GM23248 (cell line): ENCODE measurements at regions not wholly inside any gene's neighbourhood (a gene's known extent, or its start where the extent isn't known, plus 50 kb on each side); places are given as distances from the start of the nearest gene placed in this dataset.

Experiments used
- DNase-seq: peaks from one replicate; pipeline ENCODE4 v3.0.0-alpha.2; 2015
- H2AFZ ChIP-seq: fragments of 200-600 bp; sonication (generic); 2 replicates; pipeline ENCODE4 v1.6.1; 2016; ENCODE audit warnings: antibody characterized with exemption
- H3F3A ChIP-seq: fragments of 200-600 bp; sonication (generic); 2 replicates; pipeline ENCODE4 v1.6.1; 2016; ENCODE audit warnings: mild to moderate bottlenecking, antibody characterized with exemption, mixed run types; ENCODE audit not compliant: insufficient read depth
- H3K27ac ChIP-seq: fragments of 200-600 bp; sonication (generic); 2 replicates; pipeline ENCODE4 v1.5.1; 2016; ENCODE audit warnings: mild to moderate bottlenecking
- H3K27me3 ChIP-seq: fragments of 200-600 bp; sonication (generic); replicated peaks from 2 replicates; pipeline ENCODE4 v1.6.1; 2016; ENCODE audit warnings: mild to moderate bottlenecking; ENCODE audit not compliant: insufficient read depth
- H3K36me3 ChIP-seq: fragments of 200-600 bp; sonication (generic); 2 replicates; pipeline ENCODE4 v1.6.1; 2016; ENCODE audit warnings: low read depth, mild to moderate bottlenecking
- H3K4me1 ChIP-seq: fragments of 200-600 bp; sonication (generic); 2 replicates; pipeline ENCODE4 v1.6.1; 2016; ENCODE audit warnings: mild to moderate bottlenecking; ENCODE audit not compliant: insufficient read depth
- H3K4me2 ChIP-seq: fragments of 200-600 bp; sonication (generic); one replicate; pipeline ENCODE4 v1.6.1; 2016; ENCODE audit warnings: mild to moderate bottlenecking; ENCODE audit not compliant: unreplicated experiment
- H3K4me3 ChIP-seq: fragments of 200-600 bp; sonication (generic); 2 replicates; pipeline ENCODE4 v1.5.1; 2016; ENCODE audit warnings: mild to moderate bottlenecking
- H3K79me2 ChIP-seq: fragments of 200-600 bp; sonication (generic); 2 replicates; pipeline ENCODE4 v1.6.1; 2016; ENCODE audit warnings: mild to moderate bottlenecking; ENCODE audit not compliant: insufficient read depth
- H3K9ac ChIP-seq: fragments of 200-600 bp; sonication (generic); 2 replicates; pipeline ENCODE4 v1.6.1; 2016; ENCODE audit warnings: mild to moderate bottlenecking
- H3K9me2 ChIP-seq: fragments of 200-600 bp; sonication (generic); 2 replicates; pipeline ENCODE4 v1.6.1; 2016; ENCODE audit warnings: mixed run types, mild to moderate bottlenecking, moderate library complexity; ENCODE audit not compliant: insufficient read depth
- H3K9me3 ChIP-seq: fragments of 200-600 bp; sonication (generic); one replicate; pipeline ENCODE4 v1.6.1; 2017; ENCODE audit warnings: low read depth
- H4K20me1 ChIP-seq: fragments of 200-600 bp; sonication (generic); 2 replicates; pipeline ENCODE4 v1.6.0; 2016; ENCODE audit not compliant: insufficient read depth
- EZH2 ChIP-seq: fragments of 200-600 bp; sonication (generic); IDR thresholded peaks from 2 replicates; pipeline ENCODE4 v1.6.1; 2018; ENCODE audit warnings: antibody characterized with exemption, mild to moderate bottlenecking; ENCODE audit not compliant: insufficient read depth, poor library complexity, severe bottlenecking
- EZH2phosphoT487 ChIP-seq: fragments of 200-600 bp; sonication (generic); IDR thresholded peaks from 2 replicates; pipeline ENCODE4 v1.6.1; 2018; ENCODE audit warnings: antibody characterized with exemption, moderate library complexity, mild to moderate bottlenecking, low read depth; ENCODE audit not compliant: insufficient read depth
- WGBS, 2 experiments: methylation state at CpG; one replicate each; pipeline ENCODE4 v1.1.6; 2015 to 2017; ENCODE audit warnings: low lambda C conversion rate in 2 of 2, low coverage in 1 of 2; ENCODE audit errors: missing lambda C conversion rate in 2 of 2; 5-methylcytosine and 5-hydroxymethylcytosine counted together
- in situ Hi-C: fragments of 300-500 bp; cut with MboI; formaldehyde crosslinking; loops from 2 replicates; pipeline ENCODE4 v1.15.0; 2020

- Histone ChIP-seq H3K27me3 (0 out of 2 replicates have a peak, but pooled peaks cover 15% of the 10 kb centered on the region), H3K9me3 (no peaks in the 10 kb centered on the region), H3K27ac (no peak overlapping the region), H3K9me2 (no peaks in the 10 kb centered on the region), H3K36me3 (no peaks in the 10 kb centered on the region), H3K79me2 (no peaks in the 10 kb centered on the region), H2AFZ (no peak overlapping the region), H3K4me1 (no peaks in the 10 kb centered on the region), H3K4me3 (no peak overlapping the region), H3K9ac (no peak overlapping the region), H4K20me1 (no peaks in the 10 kb centered on the region), H3F3A (no peaks in the 10 kb centered on the region), H3K4me2 (no peak overlapping the region)
- WGBS, 2 experiments = 51 to 58% methylated on average over 2 of the region's 2 CpGs
- no peak for TF ChIP-seq EZH2phosphoT487
- DNase-seq = no peak
- in situ Hi-C loops = no loop called here
These were observed 170.6 kb upstream of the RFX3 start for GRCh38 chr9:3696368-3696767.

DNA sequence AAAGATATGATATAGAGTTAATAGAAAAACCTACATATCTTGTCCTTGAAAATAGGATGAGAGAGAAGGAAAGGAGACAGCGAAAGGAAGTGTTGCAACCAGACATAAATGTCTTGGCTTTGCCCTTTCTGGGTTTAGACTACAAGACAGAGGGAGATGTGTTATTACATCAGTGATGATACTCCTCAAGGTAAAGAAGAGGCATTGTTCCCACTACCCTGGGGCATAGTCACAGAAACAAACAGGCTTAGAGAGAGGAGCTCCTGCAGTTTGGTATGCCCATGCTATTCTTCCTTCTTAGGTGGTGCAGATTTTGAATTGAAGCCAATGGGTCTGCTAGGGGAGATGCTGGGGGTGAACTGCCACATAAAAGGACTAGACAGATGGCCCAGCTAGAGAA is 166.8 kb upstream of the RFX3 start:
- WGBS, 2 experiments = 92 to 93% methylated on average over 1 of the region's 1 CpG
- H3K9me3 ChIP-seq = no peaks in the 10 kb centered on the region

DNA sequence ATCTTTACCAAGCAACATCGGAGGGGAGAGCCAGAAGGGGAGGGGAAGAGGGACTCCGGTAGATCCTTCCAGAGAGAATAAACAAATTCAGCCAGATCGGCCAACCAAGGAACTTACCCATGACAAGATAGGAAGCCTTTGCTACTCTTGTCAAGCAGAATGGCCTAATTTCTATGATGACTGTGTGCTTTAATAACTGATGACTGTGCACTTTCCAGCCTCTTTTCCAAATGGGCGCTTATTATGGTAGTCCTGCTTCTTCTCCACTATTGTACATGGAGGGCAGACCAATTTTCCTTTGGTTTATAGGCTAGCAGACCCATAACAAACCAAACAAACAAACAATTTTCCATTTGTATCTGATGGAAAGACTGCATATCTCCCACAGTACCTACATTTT is 163.8 kb upstream of the RFX3 start:
- no peak overlapping the region for H2AFZ ChIP-seq
- H3K27ac ChIP-seq = no peak overlapping the region
- no peaks in the 10 kb centered on the region for H3K9me2 ChIP-seq
- H3K9ac ChIP-seq = no peak overlapping the region
- H3K4me1 ChIP-seq = no peaks in the 10 kb centered on the region
- H3K9me3 ChIP-seq = no peaks in the 10 kb centered on the region
- TF ChIP-seq EZH2 (no peak), EZH2phosphoT487 (no peak)
- H3K4me3 ChIP-seq = no peak overlapping the region
- no peak for DNase-seq
- 75 to 76% methylated on average over 4 of the region's 4 CpGs for WGBS, 2 experiments
- no peaks in the 10 kb centered on the region for H3K79me2 ChIP-seq
- no peaks in the 10 kb centered on the region for H4K20me1 ChIP-seq
- in situ Hi-C loops = no loop called here
- H3K27me3 ChIP-seq = no peaks in the 10 kb centered on the region
- H3F3A ChIP-seq = no peaks in the 10 kb centered on the region
- H3K4me2 ChIP-seq = no peak overlapping the region
- H3K36me3 ChIP-seq = no peaks in the 10 kb centered on the region

More for the DNA sequence above, 166.8 kb upstream of the RFX3 start:
- 0 out of 2 replicates have a peak, but pooled peaks cover 8% of the 10 kb centered on the region for H3K27me3 ChIP-seq
- H3K4me1 ChIP-seq = no peaks in the 10 kb centered on the region
- no peaks in the 10 kb centered on the region for H4K20me1 ChIP-seq
- no peak overlapping the region for H3K27ac ChIP-seq
- H3K9me2 ChIP-seq = no peaks in the 10 kb centered on the region
- H2AFZ ChIP-seq = no peak overlapping the region
- H3K9ac ChIP-seq = no peak overlapping the region
- H3F3A ChIP-seq = no peaks in the 10 kb centered on the region
- no peaks in the 10 kb centered on the region for H3K79me2 ChIP-seq
- no peak for TF ChIP-seq EZH2phosphoT487
- TF ChIP-seq EZH2 = no peak
- DNase-seq = no peak
- in situ Hi-C loops = no loop called here
- H3K4me2 ChIP-seq = no peak overlapping the region
- no peaks in the 10 kb centered on the region for H3K36me3 ChIP-seq
- no peak overlapping the region for H3K4me3 ChIP-seq

GRCh38 chr9:3687145-3687544 is 161.3 kb upstream of the RFX3 start:
- no peak overlapping the region for H3K9ac ChIP-seq
- in situ Hi-C loops = no loop called here
- H3K27ac ChIP-seq = no peak overlapping the region
- no peak for TF ChIP-seq EZH2
- TF ChIP-seq EZH2phosphoT487 = no peak
- H3K79me2 ChIP-seq = no peaks in the 10 kb centered on the region
- no peaks in the 10 kb centered on the region for H3F3A ChIP-seq
- H3K4me1 ChIP-seq = no peaks in the 10 kb centered on the region
- no peak overlapping the region for H3K4me3 ChIP-seq
- no peaks in the 10 kb centered on the region for H3K27me3 ChIP-seq
- no peaks in the 10 kb centered on the region for H3K36me3 ChIP-seq
- no peak overlapping the region for H3K4me2 ChIP-seq
- no peaks in the 10 kb centered on the region for H3K9me2 ChIP-seq
- H4K20me1 ChIP-seq = no peaks in the 10 kb centered on the region
- H3K9me3 ChIP-seq = no peaks in the 10 kb centered on the region
- H2AFZ ChIP-seq = no peak overlapping the region
- no peak for DNase-seq

GRCh38 chr9:3682186-3682585 is 156.4 kb upstream of the RFX3 start:
- Histone ChIP-seq H3K79me2 (no peaks in the 10 kb centered on the region), H3K4me1 (no peaks in the 10 kb centered on the region), H3F3A (no peaks in the 10 kb centered on the region), H3K27me3 (no peaks in the 10 kb centered on the region; the same call in 1 of the 2 replicates), H3K4me3 (no peak overlapping the region), H3K9me3 (no peaks in the 10 kb centered on the region), H2AFZ (no peak overlapping the region), H3K9ac (no peak overlapping the region), H3K4me2 (no peak overlapping the region), H3K9me2 (no peaks in the 10 kb centered on the region), H4K20me1 (no peaks in the 10 kb centered on the region), H3K27ac (no peak overlapping the region), H3K36me3 (no peaks in the 10 kb centered on the region)
- TF ChIP-seq EZH2phosphoT487 (no peak), EZH2 (no peak)
- in situ Hi-C loops = no loop called here
- WGBS, 2 experiments = 23 to 33% methylated on average over 3 of the region's 3 CpGs
- DNase-seq = no peak
